ENCODE measurements at regions not wholly inside any gene's neighbourhood (a gene's known extent, or its start where the extent isn't known, plus 50 kb on each side); places are given as distances from the start of the nearest gene placed in this dataset.
"Not testable (repeated sequence)": the region's sequence is repeated elsewhere in the genome, so short reads cannot be mapped to it uniquely, and the experiment has no call there.

DNA sequence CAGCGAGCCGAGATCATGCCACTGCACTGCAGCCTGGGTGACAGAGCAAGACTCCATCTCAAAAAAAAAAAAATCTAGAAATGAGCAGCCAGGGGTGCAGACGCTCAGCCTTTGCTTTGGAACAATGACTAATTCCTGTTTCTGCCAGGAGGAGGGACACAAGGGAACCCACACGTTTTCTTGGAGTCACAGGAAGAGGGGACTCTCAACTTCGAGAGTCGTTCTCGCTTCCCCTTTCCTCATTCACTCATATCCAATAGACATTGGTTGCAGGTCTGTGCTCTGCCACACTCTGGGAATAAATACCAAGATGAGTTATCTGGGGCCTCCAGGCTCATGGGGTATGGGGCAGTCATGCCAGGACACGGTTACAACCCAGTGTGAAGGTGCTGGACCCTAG, 91.5 kb upstream of the RREB1 start:
- no peak for DNase-seq (ENCODE audit: low spot score)

- DNase-seq (ENCODE audit: low spot score): no peak
These were observed 86.5 kb upstream of the RREB1 start for GRCh38 chr6:7021301-7021700.

DNA sequence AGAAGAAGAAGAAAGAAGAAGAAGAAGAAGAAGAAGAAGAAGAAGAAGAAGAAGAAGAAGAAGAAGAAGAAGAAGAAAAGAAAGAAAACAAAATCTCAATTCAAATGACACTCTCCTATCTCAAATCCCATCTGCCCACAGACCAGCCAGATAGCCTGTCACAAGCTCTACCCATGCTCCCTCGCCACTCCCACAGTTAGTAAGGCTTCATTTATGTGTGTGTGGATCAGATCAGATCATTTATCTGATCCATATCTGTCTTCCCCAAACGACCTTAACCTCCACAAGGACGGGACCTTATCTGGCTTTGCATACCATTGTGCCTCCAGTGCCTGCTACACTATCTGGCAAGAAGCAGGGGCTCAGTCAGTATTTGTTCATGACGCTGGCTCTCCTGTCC, 81.9 kb upstream of the RREB1 start:
- no peak for DNase-seq (ENCODE audit: low spot score)

DNA sequence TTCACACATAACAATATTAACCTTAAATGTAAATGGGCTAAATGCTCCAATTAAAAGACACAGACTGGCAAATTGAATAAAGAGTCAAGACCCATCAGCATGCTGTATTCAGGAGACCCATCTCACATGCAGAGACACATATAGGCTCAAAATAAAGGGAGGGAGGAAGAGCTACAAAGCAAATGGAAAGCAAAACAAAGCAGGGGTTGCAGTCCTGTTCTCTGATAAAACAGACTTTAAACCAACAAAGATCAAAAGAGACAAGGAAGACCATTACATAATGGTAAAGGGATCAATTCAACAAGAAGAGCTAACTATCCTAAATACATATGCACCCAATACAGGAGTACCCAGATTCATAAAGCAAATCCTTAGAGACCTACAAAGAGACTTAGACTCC, 78.8 kb upstream of the RREB1 start:
- DNase-seq (ENCODE audit: low spot score): not testable (repeated sequence)

GRCh38 chr6:7030968-7031367, 76.8 kb upstream of the RREB1 start:
- DNase-seq (ENCODE audit: low spot score): not testable (repeated sequence)

DNA sequence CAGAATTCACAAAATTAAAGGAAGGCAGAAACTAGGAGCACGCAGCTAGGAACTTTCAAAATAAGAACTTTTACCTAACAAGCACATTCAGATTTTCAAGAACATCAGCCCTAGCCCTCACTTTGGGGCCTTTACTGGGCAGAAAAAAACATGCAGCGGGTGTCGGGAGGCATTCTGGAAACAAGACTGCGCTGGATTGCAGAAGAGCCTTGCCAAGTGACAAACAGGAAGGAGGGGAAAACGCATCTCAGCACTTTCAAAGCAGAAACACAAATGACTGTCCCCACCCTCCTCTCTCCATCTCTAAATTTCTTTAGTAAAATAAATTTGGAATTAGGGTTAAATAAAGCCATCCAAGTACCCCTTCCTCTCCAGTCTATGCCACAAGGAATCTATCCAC, 74.6 kb upstream of the RREB1 start:
- DNase-seq (ENCODE audit: low spot score): no peak

DNA sequence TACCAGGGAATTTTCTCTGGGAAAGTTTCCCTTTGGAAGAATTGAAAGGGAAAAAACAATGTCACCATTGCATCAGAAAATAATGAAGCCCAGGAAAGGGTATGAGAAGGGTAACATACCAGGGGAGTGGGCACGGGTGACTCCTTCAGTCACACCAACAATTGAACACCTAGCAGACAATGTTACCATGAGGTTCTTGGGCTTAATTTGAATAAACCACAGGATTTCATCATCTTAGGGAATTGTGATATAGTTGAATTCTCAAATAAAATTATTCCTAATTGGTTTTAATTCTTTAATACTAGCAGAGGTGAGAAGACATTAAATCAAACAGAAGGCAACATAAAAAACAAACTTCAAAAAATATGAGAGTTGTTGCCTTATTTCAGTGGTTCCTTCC, 73.7 kb upstream of the RREB1 start:
- no peak for DNase-seq (ENCODE audit: low spot score)

- DNase-seq (ENCODE audit: low spot score): no peak
These were observed 71.9 kb upstream of the RREB1 start for GRCh38 chr6:7035837-7036249.

GRCh38 chr6:7041511-7042026, 66.2 kb upstream of the RREB1 start:
- DNase-seq (ENCODE audit: low spot score): no peak

DNA sequence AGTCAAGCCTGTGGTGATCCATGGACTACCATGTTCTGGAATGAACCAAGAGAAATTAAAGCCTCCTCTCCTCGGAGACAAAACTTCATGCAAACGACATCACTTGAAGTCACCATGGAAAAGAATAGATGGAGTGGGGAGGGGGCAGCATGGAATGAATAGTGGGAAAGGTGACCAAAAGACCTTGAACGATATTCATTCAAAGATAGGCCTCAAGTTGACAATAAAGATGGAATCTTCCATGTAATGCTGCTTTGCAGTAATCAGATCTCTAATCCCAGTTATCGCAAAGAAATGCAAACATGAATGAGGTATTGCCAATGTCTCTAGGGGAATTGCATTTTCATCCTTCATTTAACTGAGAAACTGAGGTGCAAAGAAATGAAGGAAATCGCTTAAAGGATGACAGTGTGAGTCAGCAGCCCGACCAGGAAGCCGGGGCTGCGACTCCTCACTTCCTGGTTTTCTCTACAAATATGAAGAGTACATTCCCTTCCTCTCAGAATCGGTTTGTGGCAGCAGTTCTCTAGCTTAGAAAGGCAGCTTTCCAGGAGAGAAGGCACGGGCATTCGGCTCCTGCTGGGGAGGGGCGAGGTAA, 65.6 kb upstream of the RREB1 start:
- DNase-seq (ENCODE audit: low spot score): no peak

GRCh38 chr6:7042654-7043545, 64.9 kb upstream of the RREB1 start:
- DNase-seq (ENCODE audit: low spot score): no peak

GRCh38 chr6:7045331-7045730, 62.4 kb upstream of the RREB1 start:
- DNase-seq (ENCODE audit: low spot score): no peak

DNA sequence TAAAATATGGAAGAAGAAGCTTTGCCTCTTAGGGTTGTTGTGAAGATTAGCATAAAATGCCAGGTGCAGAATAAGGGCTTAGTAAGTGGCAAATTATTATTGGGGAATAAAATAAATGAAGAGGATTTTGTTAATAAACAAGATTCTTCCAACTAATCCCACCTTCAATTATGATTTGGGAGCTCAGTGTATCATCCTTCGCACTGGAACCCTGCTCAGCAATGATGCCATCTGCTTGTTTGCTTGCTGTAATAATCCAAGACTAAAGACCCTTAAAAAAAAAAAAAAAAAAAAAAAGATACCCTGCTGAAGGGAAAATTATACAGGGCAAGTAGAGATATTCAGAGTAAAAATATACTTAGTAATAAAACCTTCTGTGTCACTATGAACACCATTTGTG, 62.0 kb upstream of the RREB1 start:
- DNase-seq (ENCODE audit: low spot score): no peak

DNA sequence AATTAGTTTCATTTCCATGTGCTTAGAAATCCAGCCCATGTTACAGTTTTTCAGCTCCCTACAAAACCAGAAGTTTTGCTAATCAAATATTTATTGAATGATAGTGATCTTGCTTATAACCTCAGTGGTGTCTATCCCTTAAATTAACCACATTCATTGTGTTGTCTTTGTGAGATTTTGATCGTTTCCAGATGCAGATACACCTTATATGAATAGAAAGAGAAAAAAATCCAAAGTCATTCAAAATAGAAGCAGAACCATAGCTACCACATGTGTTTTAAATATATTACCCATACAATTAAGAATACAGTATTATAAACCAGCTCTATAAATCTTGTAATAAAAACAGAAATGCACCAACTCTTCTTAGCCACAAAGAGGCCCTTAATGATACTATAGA, 60.6 kb upstream of the RREB1 start:
- no peak for DNase-seq (ENCODE audit: low spot score)

DNA sequence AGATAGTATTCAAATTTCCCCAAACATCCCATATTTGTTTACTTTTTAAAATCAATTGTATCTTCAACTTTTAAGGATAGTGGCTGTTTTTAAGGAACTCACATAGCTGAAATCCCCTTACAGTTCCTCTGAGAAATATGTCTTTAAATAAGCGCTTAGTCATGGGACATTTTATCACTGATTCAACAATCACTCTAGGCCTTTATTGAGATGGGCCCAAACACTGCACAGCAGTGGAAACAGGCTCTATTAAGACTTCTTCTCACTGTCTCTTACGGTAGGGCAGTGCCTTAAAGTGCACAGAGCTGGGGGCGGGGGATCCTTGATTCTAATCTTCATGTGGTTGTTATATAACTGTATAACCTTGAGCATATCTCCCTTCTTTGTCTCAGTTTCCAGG, 59.8 kb upstream of the RREB1 start:
- DNase-seq (ENCODE audit: low spot score): no peak

DNA sequence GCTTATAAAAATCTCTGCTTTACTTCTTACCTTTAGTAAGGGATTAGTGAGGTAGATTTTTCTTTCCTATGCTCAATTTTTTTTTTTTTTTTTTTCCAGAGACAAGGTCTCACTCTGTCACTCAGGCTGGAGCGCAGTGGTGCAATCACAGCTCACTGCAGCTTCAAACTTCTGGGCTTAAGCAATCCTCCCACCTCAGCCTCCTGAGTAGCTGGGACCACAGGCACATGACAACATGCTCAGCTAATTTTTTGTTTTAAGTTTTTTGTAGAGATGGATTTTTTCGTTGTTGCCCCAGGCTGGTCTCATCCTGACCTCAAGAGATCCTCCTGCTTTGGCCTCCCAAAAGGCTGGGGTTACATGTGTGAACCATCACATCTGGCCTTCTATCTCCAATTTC, 58.9 kb upstream of the RREB1 start:
- no peak for DNase-seq (ENCODE audit: low spot score)

- DNase-seq (ENCODE audit: low spot score): no peak
These were observed 57.8 kb upstream of the RREB1 start for GRCh38 chr6:7050004-7050403.

DNA sequence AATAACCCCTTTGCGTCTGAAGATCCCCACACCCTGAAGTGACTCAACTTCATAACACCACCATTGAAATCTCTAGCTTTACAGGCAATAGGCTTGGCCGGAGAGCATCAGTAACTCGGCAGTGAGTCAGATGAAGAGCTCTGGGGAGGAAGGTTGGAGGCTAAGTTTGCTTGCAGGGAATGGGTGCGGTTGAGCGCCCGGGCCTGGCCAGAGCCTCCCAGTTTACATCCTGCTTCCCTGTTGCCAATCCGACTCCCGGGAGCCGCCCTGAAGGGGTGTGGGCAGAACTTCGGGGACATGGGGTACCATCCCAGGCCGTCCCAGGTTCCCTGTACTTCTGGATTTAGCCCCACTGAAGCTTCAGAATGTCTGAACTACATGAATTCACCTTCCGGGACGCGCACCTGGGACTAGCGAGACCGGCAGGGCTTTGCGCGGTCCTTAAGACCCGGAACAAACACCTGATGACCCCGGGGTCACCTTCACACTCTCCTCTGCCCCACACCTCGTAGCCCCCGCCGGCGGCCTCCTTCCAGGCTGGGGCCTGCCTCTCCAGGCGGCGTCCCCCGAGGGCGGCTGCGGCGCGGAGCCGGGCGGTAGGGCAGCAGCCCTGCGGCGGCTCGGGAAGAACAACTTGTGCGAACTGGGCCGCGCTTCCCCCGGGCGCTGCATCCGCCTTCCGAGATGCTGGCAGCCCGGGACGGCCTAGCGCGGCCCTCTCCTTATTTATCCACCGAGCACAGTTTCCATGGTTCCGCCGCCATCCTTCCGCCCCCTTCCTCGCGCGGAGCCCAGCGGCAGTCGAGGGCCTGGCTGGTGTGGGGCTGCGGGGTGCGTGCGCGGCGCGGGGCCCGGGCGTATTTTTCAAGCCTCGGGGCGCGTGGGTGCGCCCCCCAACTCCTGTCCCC, 56.6 kb upstream of the RREB1 start:
- peak; percentile 72 for DNase-seq (ENCODE audit: low spot score)

GRCh38 chr6:7051780-7052442, 55.9 kb upstream of the RREB1 start:
- peak; percentile 78 for DNase-seq (ENCODE audit: low spot score)

DNA sequence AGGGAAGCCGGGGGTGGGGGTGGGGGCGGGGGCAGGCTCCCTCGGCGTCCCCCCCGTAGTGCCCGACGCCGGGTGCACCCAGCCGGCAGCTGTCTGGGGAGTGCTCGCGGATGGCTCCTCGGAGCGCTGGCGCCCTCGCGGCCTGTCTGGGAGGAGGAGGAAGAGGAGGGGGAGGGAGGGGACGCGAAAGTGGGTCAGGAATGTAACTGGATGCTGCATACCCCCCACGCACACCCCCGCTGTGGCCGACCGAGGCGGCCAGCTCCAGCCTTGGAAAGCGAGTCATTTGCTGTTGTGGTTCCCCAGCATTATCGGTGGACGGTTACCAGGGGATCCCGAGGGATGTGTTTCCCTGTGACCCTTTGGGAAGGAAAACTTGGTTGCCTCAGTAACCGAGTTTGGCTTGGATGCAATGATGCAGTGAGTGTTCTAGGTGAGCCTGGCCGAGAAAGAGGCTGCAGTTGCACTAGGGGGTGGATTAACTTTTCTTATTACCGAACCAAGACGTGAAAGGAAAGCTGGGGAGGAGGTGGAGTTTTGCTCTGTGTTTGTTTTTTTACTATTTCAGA, 55.2 kb upstream of the RREB1 start:
- peak; percentile 72 for DNase-seq (ENCODE audit: low spot score)

GRCh38 chr6:7053125-7053774, 54.5 kb upstream of the RREB1 start:
- no peak for DNase-seq (ENCODE audit: low spot score)
